HG02759 (cell line): ENCODE measurements at regions not wholly inside any gene's neighbourhood (a gene's known extent, or its start where the extent isn't known, plus 50 kb on each side); places are given as distances from the start of the nearest gene placed in this dataset.
"Not testable (repeated sequence)": the region's sequence is repeated elsewhere in the genome, so short reads cannot be mapped to it uniquely, and the experiment has no call there.

Source experiments
- ATAC-seq: cut with Tn5 transposase; IDR thresholded peaks from one replicate; pipeline ENCODE4 v1.9.1; 2021; ENCODE audit warnings: mild to moderate bottlenecking, moderate library complexity; ENCODE audit not compliant: unreplicated experiment

- no peak for ATAC-seq
These were observed 50.3 kb downstream of the RBFOX3 start for GRCh38 chr17:79560527-79560926.

- no peak for ATAC-seq
These were observed 51.6 kb downstream of the RBFOX3 start for GRCh38 chr17:79559111-79559887.

- ATAC-seq: no peak
These were observed 52.6 kb downstream of the RBFOX3 start for GRCh38 chr17:79558091-79558900.

GRCh38 chr17:79557276-79558090, 53.4 kb downstream of the RBFOX3 start:
- no peak for ATAC-seq

- no peak for ATAC-seq
These were observed 54.6 kb downstream of the RBFOX3 start for GRCh38 chr17:79556271-79556670.

DNA sequence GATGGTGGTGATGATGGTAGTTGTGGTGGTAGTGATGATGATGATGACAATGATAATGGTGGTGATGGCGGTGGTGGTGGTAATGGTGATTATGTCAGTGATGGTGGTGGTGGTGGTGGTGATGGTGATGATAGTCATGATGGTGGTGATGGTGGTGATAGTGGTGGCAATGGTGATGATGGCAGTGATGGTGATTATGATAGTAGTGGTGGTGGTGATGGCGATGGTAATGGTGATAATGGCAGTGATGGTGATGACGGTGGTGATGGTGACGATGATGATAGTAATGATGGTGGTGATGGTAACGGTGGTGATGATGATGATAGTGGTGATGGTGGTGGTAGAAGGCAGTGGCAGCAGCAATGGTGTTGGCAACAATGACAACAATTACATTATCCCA, 55.3 kb downstream of the RBFOX3 start:
- no peak for ATAC-seq

GRCh38 chr17:79554346-79554745, 56.5 kb downstream of the RBFOX3 start:
- not testable (repeated sequence) for ATAC-seq

DNA sequence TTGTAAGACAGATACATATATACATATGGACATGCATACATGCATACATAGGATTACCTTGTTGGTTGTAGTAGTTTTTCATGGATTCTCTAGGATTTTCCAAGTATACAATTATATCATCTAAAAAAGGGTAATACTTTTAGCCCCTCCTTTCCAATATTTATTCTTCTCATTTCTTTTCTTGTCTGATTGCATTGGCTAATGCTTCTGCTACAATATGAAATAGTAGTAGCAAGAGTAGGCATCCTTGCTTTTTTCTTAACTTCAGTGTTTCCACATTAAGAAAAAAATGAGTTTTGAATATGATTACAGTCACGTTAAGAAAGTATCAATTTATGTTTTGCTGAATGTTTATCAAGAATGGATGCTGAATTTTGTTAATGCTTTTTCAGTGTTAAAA, 58.0 kb downstream of the RBFOX3 start:
- no peak for ATAC-seq

DNA sequence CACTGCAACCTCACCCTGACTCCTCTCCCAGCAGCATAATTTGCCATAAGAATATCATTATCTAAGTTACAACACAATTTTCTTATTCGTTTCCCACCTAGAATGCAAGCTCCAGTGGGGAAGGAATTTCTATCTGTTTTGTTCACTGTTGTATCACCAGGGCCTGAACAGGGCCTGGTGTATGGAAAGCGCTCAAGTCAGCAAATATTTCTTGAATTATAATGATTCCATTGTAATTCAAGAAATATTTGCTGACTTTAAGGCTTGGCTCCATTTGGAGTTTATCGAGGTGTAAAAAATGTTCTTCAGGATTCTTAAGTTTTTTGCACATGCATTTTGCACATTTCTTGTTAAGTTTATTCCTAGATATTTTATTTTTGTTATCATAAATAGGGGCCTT, 58.4 kb downstream of the RBFOX3 start:
- ATAC-seq: no peak

GRCh38 chr17:79549141-79549915, 61.5 kb downstream of the RBFOX3 start:
- ATAC-seq: no peak

DNA sequence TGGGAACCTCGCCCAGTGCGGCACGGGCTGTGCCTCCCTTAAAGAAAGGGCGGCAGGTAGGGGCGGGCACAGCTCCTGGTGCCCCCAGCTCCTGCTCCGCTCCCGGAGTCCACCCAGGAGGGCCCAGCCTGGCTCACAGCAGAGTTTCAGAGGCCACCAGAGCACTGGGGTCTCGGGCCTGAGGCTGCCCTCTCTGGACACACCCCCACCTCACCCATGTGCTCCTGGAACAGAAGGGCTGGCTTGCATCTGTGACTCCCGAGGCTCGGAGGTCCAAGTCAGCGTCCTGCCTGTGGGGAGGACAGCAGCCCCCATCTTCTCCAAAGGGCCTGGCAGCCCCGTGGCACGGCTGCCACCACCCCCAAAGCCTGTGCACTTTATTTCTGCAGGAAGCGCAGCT, 62.7 kb downstream of the RBFOX3 start:
- no peak for ATAC-seq

DNA sequence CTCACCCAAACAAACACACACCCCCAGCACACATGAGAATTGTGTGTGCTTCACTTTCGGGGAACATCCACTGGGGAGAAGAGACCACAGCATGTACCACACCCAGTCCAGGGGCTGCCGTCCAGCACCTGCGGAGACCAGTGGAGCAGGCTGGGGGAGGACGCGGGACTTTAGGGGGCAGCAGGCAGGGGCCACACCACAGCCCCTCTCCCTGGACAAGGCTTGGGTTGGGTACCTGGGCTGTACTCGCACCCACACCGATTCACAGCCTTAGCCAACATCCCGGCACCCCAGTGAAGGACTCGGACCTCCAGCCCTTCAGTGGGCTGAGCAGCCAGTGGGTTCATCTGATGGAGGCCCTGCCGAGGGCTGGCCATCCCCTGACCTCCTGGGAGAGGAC, 63.3 kb downstream of the RBFOX3 start:
- no peak for ATAC-seq

GRCh38 chr17:79547171-79547570, 63.7 kb downstream of the RBFOX3 start:
- not testable (repeated sequence) for ATAC-seq

GRCh38 chr17:79546386-79546785, 64.5 kb downstream of the RBFOX3 start:
- ATAC-seq: no peak

GRCh38 chr17:79545251-79546005, 65.4 kb downstream of the RBFOX3 start:
- ATAC-seq: no peak

- no peak for ATAC-seq
These were observed 66.5 kb downstream of the RBFOX3 start for GRCh38 chr17:79544142-79544914.

DNA sequence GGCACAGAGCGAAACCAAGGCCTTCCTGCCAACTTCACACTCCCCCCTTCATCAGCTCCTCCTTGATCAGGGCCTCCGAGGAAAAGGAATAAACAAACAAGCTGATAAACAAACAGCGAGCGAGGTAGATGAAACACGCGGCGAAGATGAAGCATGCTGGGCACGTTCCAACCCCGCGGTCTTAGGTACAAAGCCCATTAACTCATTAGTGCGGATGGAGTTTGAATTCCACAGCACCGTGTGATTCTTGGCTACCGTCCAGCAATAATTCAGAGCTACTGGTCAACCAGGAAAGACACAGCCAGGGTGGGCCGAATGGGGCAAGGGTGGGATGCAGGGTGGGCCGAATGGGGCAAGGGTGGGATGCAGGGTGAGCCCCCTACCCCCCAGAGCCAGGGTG, 67.3 kb downstream of the RBFOX3 start:
- no peak for ATAC-seq

- no peak for ATAC-seq
These were observed 68.1 kb downstream of the RBFOX3 start for GRCh38 chr17:79542718-79543117.
